NCI-H774 (cell line): ENCODE measurements at regions not wholly inside any gene's neighbourhood (a gene's known extent, or its start where the extent isn't known, plus 50 kb on each side); places are given as distances from the start of the nearest gene placed in this dataset.
A peak's percentile ranks its signal among the peaks of the same experiment; 100 is the strongest.

ENCODE experiments used
- DNase-seq: peaks from one replicate; lab custom pipeline; 2025; lab: John Stamatoyannopoulos, UW

GRCh38 chr3:181764544-181764943 is 52.8 kb downstream of the SOX2 start:
- no peak for DNase-seq

- DNase-seq, result no peak
Observed at GRCh38 chr3:181770296-181770695, 58.6 kb downstream of the SOX2 start.

GRCh38 chr3:181771120-181771519 is 59.4 kb downstream of the SOX2 start:
- DNase-seq, result no peak

GRCh38 chr3:181772166-181772565 is 60.4 kb downstream of the SOX2 start:
- DNase-seq, result no peak

DNA sequence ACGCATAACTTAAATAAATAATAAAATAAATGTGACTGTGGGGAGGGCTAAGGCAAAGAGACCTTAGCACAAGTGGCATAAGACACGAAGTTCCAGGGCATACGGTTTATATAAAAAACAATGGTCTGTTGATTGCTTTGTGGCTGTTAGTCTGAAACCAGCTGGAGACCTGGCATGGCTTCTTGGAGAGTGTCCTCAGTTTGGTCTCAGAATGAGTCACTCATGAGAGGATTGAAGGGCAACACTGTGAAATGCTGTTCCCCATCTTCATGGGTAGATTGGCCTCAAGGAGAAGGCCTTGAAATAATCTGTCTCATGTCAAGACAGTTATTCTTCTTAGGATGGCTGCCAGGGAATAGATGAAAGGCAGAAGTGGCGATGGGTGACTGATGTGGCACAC is 62.2 kb downstream of the SOX2 start:
- no peak for DNase-seq

GRCh38 chr3:181782306-181782954 is 70.7 kb downstream of the SOX2 start:
- DNase-seq, result no peak

GRCh38 chr3:181790561-181790960 is 78.8 kb downstream of the SOX2 start:
- DNase-seq, result no peak

GRCh38 chr3:181791056-181791955 is 79.6 kb downstream of the SOX2 start:
- DNase-seq, result no peak

DNA sequence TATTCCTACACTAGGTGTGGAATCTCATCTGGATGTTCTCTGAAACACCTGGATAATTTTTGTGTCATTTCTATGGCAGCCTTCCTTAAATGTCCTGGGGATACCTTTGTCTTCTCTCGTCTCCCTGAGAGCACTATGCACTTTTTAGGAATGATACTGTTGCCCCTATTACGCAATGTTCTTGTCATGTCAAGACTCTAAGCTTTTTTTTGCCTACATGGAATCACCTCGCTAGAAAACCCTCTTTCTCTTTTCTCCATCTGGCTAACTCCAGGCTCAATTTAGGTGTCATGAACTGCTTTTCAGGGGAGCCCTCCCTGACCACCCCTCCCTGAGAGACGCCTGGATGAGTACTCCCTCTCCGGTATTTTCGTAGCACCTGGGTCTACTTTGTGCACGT is 81.3 kb downstream of the SOX2 start:
- no peak for DNase-seq

DNA sequence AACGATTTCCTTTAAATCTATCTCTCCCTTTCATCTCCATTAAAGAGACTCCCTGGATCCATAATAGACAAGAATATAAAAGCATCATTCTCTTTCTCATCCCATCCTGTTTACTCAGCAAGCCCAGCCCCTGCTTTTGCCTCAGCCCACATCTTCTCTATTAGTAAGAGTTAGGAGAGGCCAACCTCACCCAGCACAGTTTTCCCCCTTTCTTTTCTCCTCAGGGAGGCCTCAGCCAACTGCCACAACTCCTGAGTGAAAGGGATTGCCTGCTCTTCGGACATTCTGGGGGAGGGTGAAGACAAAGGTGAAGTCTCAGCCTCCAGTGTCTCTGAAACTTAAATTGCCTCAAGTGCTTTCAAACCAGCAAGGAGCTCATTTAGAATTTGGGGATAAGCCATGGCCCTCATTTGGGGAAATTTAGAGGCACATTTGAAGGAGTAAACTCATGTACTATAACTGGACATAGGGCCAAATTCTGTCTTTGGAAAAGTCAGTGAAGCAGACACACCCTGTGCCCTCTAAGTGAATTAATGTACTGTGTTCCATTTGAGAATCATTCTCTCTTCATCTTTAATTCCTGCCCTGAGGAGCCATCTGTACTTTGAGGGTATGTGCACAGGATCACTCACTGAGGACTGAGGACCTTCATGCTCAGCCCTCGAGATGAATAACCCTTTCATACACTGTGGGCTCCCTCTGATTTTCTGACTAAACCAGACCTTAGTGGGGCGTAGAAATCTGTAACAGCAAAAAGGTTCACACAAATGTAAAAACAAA is 82.5 kb downstream of the SOX2 start:
- DNase-seq, result no peak

- DNase-seq, result no peak
Observed at GRCh38 chr3:181796641-181797040, 84.9 kb downstream of the SOX2 start.

GRCh38 chr3:181797431-181797830 is 85.7 kb downstream of the SOX2 start:
- no peak for DNase-seq

- no peak for DNase-seq
Observed at GRCh38 chr3:181805703-181806102, 94.0 kb downstream of the SOX2 start.

GRCh38 chr3:181808053-181808452 is 96.3 kb downstream of the SOX2 start:
- no peak for DNase-seq

DNA sequence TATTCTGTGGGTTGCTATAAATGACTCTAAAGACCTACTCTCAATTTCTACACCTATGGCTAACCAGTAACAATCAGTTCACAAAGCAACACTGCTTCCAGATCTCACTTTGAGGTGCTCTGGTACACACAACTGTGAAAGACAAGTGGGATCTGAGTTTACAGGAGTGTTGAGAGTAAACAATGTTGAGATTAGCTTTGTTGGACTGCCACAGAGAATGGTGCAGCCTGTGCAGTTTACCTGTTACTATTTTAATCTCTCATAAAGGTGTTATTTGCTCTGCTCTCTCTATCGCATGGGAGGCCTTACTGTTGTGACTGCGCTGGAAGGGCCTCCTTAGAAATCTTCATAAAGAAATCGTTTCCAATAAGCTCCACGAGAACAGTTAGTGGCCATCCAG is 112.0 kb downstream of the SOX2 start:
- peak; percentile 74 for DNase-seq

- no peak for DNase-seq
Observed at GRCh38 chr3:181824961-181825360, 113.2 kb downstream of the SOX2 start.

GRCh38 chr3:181839039-181839915 is 127.6 kb downstream of the SOX2 start:
- DNase-seq, result peak; percentile 99

DNA sequence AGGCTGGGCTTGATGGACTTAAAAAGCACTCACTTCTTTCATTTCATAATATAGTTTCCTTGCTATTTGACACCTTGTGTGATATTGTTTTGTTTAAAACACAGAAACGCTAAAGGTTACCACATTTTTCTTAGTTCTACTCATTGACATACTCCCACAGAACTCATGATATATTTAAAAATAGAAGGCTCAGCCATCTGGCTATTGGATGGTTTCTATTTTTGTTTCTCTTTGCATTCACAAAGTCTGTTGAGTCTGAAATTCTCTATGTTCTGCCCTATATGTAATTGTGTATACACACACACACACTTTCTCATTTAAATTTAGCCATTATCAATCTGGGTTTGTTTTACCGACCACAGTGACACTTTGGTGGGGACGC is 128.2 kb downstream of the SOX2 start:
- peak; percentile 52 for DNase-seq

- peak; percentile 31 for DNase-seq
Observed at GRCh38 chr3:181844211-181844610, 132.5 kb downstream of the SOX2 start.

- DNase-seq, result no peak
Observed at GRCh38 chr3:181847276-181847675, 135.6 kb downstream of the SOX2 start.

DNA sequence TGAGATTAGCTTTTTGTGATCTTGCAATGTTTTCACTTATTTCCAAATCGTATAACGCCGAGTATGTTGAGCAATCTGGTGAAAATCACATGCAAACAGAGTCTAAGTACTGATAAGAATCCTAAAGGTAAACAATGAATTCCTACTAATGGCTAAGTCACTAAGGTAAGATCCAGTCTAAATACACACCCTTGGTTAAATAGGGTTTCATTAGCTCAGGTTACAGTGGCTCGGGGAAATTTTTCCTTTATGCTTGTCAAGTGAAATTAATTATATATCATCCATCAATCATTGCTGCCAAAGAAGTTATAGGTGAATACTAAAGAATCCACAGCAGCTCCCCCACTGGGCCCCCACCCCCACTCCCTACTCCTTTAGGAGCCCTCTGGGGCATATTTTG is 139.3 kb downstream of the SOX2 start:
- peak; percentile 17 for DNase-seq

GRCh38 chr3:181855825-181856224 is 144.1 kb downstream of the SOX2 start:
- DNase-seq, result no peak
